B cell (primary cell): ENCODE measurements at regions not wholly inside any gene's neighbourhood (a gene's known extent, or its start where the extent isn't known, plus 50 kb on each side); places are given as distances from the start of the nearest gene placed in this dataset.

ENCODE experiments used
- ATAC-seq: fragments of 200-7000 bp; cut with Tn5 transposase; one replicate; pipeline ENCODE4 v1.10.0; 2021; ENCODE audit warnings: low read depth, mild to moderate bottlenecking, moderate number of reproducible peaks, moderate library complexity
- CTCF ChIA-PET: fragments of 350-600 bp; sonication (Branson Sonifier 250); formaldehyde crosslinking; loops from one replicate; lab custom pipeline; 2021; ENCODE audit warnings: antibody characterized with exemption, inconsistent platforms; lab: Charles Lee
- POLR2A ChIA-PET: fragments of 350-600 bp; sonication (Branson Sonifier 250); formaldehyde crosslinking; loops from one replicate; lab custom pipeline; 2021; ENCODE audit warnings: antibody characterized with exemption; lab: Charles Lee
- DNase-seq: peaks from one replicate; pipeline ENCODE4 v3.0.0; 2013
- H2AFZ ChIP-seq: 2 replicates; pipeline ENCODE4 v1.6.1; 2012; ENCODE audit warnings: mild to moderate bottlenecking, low read depth, low read length; ENCODE audit not compliant: insufficient read depth, poor library complexity, severe bottlenecking
- H3K27ac ChIP-seq, 2 donors: 1 replicate in 1 of 2; 2 replicates in 1 of 2; pipeline ENCODE4 v1.5.1; 2012 to 2013; ENCODE audit warnings: low read length in 2 of 2, mild to moderate bottlenecking in 2 of 2, moderate library complexity in 1 of 2
- H3K27me3 ChIP-seq, 4 experiments: fragments of 200-600 bp in 1 of 4; sonication (generic) in 1 of 4; replicated peaks in 1 of 4; 1 replicate in 2 of 4; 2 replicates in 2 of 4; pipeline versions ENCODE4 v1.6.1 to v1.7.0; 2013 to 2016; ENCODE audit warnings: low read length in 3 of 4, mild to moderate bottlenecking in 2 of 4, mixed read lengths in 1 of 4, moderate library complexity in 1 of 4; ENCODE audit not compliant: insufficient read depth in 4 of 4, control insufficient read depth in 3 of 4; ENCODE audit errors: control extremely low read depth in 1 of 4
- H3K36me3 ChIP-seq, 2 experiments: replicated peaks in 1 of 2; 1 replicate in 1 of 2; 2 replicates in 1 of 2; pipeline versions ENCODE4 v1.6.1 to v1.7.1; 2013; ENCODE audit warnings: low read length in 1 of 2; ENCODE audit not compliant: insufficient read depth in 2 of 2, control insufficient read depth in 1 of 2; ENCODE audit errors: control extremely low read depth in 1 of 2, extremely low read depth in 1 of 2
- H3K4me1 ChIP-seq, 2 donors: fragments of 200-600 bp in 1 of 2; sonication (generic) in 1 of 2; 1 replicate in 1 of 2; 2 replicates in 1 of 2; pipeline versions ENCODE4 v1.5.1 to v1.6.1; 2013 to 2017; ENCODE audit warnings: low read length in 2 of 2; ENCODE audit not compliant: control insufficient read depth in 2 of 2, insufficient read depth in 2 of 2
- H3K4me2 ChIP-seq: replicated peaks from 2 replicates; pipeline ENCODE3; 2012; ENCODE audit warnings: mild to moderate bottlenecking, low read depth, low read length; ENCODE audit not compliant: poor library complexity, severe bottlenecking
- H3K4me3 ChIP-seq, 5 experiments: fragments of 200-600 bp in 1 of 5; sonication (generic) in 1 of 5; 1 replicate in 3 of 5; 2 replicates in 2 of 5; pipeline versions ENCODE4 v1.5.1 to v1.7.0; 2011 to 2016; ENCODE audit warnings: low read length in 4 of 5, mild to moderate bottlenecking in 4 of 5, low read depth in 2 of 5, control low read depth in 1 of 5, moderate library complexity in 1 of 5; ENCODE audit not compliant: insufficient read depth in 1 of 5; ENCODE audit errors: control extremely low read depth in 1 of 5, extremely low read depth in 1 of 5
- H3K79me2 ChIP-seq: fragments of 200-600 bp; sonication (generic); one replicate; pipeline ENCODE4 v1.6.0; 2016; ENCODE audit warnings: low read length; ENCODE audit not compliant: control insufficient read depth, insufficient read depth
- H3K9ac ChIP-seq: fragments of 200-600 bp; sonication (generic); 2 replicates; pipeline ENCODE4 v1.6.1; 2017; ENCODE audit warnings: mild to moderate bottlenecking, low read length, moderate library complexity
- H3K9me3 ChIP-seq, 3 donors: one replicate each; pipeline versions ENCODE4 v1.6.1 to v1.7.1; 2013; ENCODE audit warnings: low read length in 2 of 3; ENCODE audit not compliant: control insufficient read depth in 2 of 3, insufficient read depth in 1 of 3; ENCODE audit errors: control extremely low read depth in 1 of 3
- H4K20me1 ChIP-seq: 2 replicates; pipeline ENCODE4 v1.6.0; 2012; ENCODE audit warnings: mild to moderate bottlenecking, low read length; ENCODE audit not compliant: insufficient read depth, control insufficient read depth, poor library complexity, severe bottlenecking
- H3K27ac Mint-ChIP-seq: one replicate; pipeline ENCODE4 v1.8.0; 2021; ENCODE audit warnings: mixed read lengths
- H3K27me3 Mint-ChIP-seq: one replicate; pipeline ENCODE4 v1.8.0; 2021; ENCODE audit warnings: mixed read lengths
- H3K4me1 Mint-ChIP-seq: one replicate; pipeline ENCODE4 v1.8.0; 2021; ENCODE audit warnings: mixed read lengths
- H3K4me3 Mint-ChIP-seq: one replicate; pipeline ENCODE4 v1.8.0; 2021; ENCODE audit warnings: mixed read lengths
- H3K9me3 Mint-ChIP-seq: one replicate; pipeline ENCODE4 v1.8.0; 2022; ENCODE audit warnings: mixed read lengths; ENCODE audit not compliant: insufficient read depth
- CTCF ChIP-seq: fragments of 200-600 bp; IDR thresholded peaks from one replicate; pipeline ENCODE4 v1.8.0; 2022; ENCODE audit warnings: antibody characterized with exemption, mild to moderate bottlenecking
- EZH2 ChIP-seq: IDR thresholded peaks from 2 replicates; pipeline ENCODE4 v1.6.1; 2012; ENCODE audit warnings: borderline replicate concordance, low read depth, mild to moderate bottlenecking, moderate library complexity, low read length; ENCODE audit not compliant: insufficient read depth, poor library complexity, severe bottlenecking
- WGBS: methylation state at CpG from one replicate; pipeline ENCODE4 v1.1.5; 2013; ENCODE audit warnings: missing lambda C conversion rate; ENCODE audit not compliant: insufficient coverage; 5-methylcytosine and 5-hydroxymethylcytosine counted together
- intact Hi-C: fragments of 100-400 bp; cut with micrococcal nuclease; formaldehyde crosslinking; loops from one replicate; pipeline ENCODE4 v1.10.0; 2022

GRCh38 chr11:115676768-115677167 is 172.6 kb upstream of the CADM1 start:
- Histone ChIP-seq H3K27ac (no peak overlapping the region), H3K4me1 (no peaks in the 10 kb centered on the region), H3K9ac (no peak overlapping the region), H3K9me3 (peaks cover 0 to 10% (median 0%) of the 10 kb centered on the region in 3 donors), H3K27me3 (no peaks in the 10 kb centered on the region), H3K4me2 (no peak overlapping the region), H2AFZ (no peak overlapping the region), H3K79me2 (no peaks in the 10 kb centered on the region), H3K36me3 (no peaks in the 10 kb centered on the region), H4K20me1 (no peaks in the 10 kb centered on the region), H3K4me3 (no peak overlapping the region)
- Mint-ChIP-seq H3K4me3 (no peak overlapping the region), H3K27ac (no peak overlapping the region), H3K9me3 (no peaks in the 10 kb centered on the region), H3K27me3 (peaks cover 4% of the 10 kb centered on the region), H3K4me1 (no peaks in the 10 kb centered on the region)
- intact Hi-C loops = no loop called here
- no peak for TF ChIP-seq CTCF
- TF ChIP-seq EZH2 = no peak
- POLR2A ChIA-PET = no interaction called here
- DNase-seq (no peak), ATAC-seq (no peak)
- 79% methylated on average over 2 of the region's 4 CpGs for WGBS
- CTCF ChIA-PET = no interaction called here

- no peak overlapping the region for H3K4me3 Mint-ChIP-seq
- H3K79me2 ChIP-seq = no peaks in the 10 kb centered on the region
- H2AFZ ChIP-seq = no peak overlapping the region
- H3K4me1 Mint-ChIP-seq = no peaks in the 10 kb centered on the region
- H3K4me2 ChIP-seq = no peak overlapping the region
- no peak for DNase-seq
- ChIA-PET CTCF (no interaction called here), POLR2A (no interaction called here)
- WGBS = 87% methylated on average over 3 of the region's 4 CpGs
- H3K36me3 ChIP-seq = no peaks in the 10 kb centered on the region
- H3K27ac ChIP-seq = no peak overlapping the region
- no peaks in the 10 kb centered on the region for H3K9me3 Mint-ChIP-seq
- H3K4me1 ChIP-seq = no peaks in the 10 kb centered on the region
- no peak overlapping the region for H3K4me3 ChIP-seq
- no peak for ATAC-seq
- no peak overlapping the region for H3K9ac ChIP-seq
- H3K9me3 ChIP-seq = peaks cover 0 to 10% (median 0%) of the 10 kb centered on the region in 3 donors
- H4K20me1 ChIP-seq = no peaks in the 10 kb centered on the region
- no peak overlapping the region for H3K27ac Mint-ChIP-seq
- intact Hi-C loops = no loop called here
- no peaks in the 10 kb centered on the region for H3K27me3 ChIP-seq
- H3K27me3 Mint-ChIP-seq = peaks cover 3% of the 10 kb centered on the region
- no peak for TF ChIP-seq EZH2
- TF ChIP-seq CTCF = no peak
These were observed 172.0 kb upstream of the CADM1 start for GRCh38 chr11:115676206-115676605.
